ENCODE measurements at regions not wholly inside any gene's neighbourhood (a gene's known extent, or its start where the extent isn't known, plus 50 kb on each side); places are given as distances from the start of the nearest gene placed in this dataset.
"Not testable (repeated sequence)": the region's sequence is repeated elsewhere in the genome, so short reads cannot be mapped to it uniquely, and the experiment has no call there.

GRCh38 chr12:124070394-124071074 is 97.5 kb downstream of the ZNF664 start:
- DNase-seq (ENCODE audit: low read depth, low spot score): not testable (repeated sequence)

GRCh38 chr12:124071075-124071443 is 98.0 kb downstream of the ZNF664 start:
- no peak for DNase-seq (ENCODE audit: low read depth, low spot score)
- no peak overlapping the region for H3K27ac ChIP-seq

More at GRCh38 chr12:124070394-124071074, 97.5 kb downstream of the ZNF664 start:
- H3K27ac ChIP-seq: not testable (repeated sequence)

GRCh38 chr12:124073356-124074035 is 100.5 kb downstream of the ZNF664 start:
- DNase-seq (ENCODE audit: low read depth, low spot score): no peak
- H3K27ac ChIP-seq: no peak overlapping the region

- no peak for DNase-seq (ENCODE audit: low read depth, low spot score)
- no peak overlapping the region for H3K27ac ChIP-seq
Observed at GRCh38 chr12:124075841-124076240, 102.8 kb downstream of the ZNF664 start.

- no peak for DNase-seq (ENCODE audit: low read depth, low spot score)
- no peak overlapping the region for H3K27ac ChIP-seq
Observed at GRCh38 chr12:124077701-124078100, 104.7 kb downstream of the ZNF664 start.

- no peak for DNase-seq (ENCODE audit: low read depth, low spot score)
- H3K27ac ChIP-seq: no peak overlapping the region
Observed at GRCh38 chr12:124078800-124079199, 105.8 kb downstream of the ZNF664 start.

- no peak for DNase-seq (ENCODE audit: low read depth, low spot score)
- no peak overlapping the region for H3K27ac ChIP-seq
Observed at GRCh38 chr12:124080649-124081048, 107.6 kb downstream of the ZNF664 start.

- no peak for DNase-seq (ENCODE audit: low read depth, low spot score)
- H3K27ac ChIP-seq: no peak overlapping the region
Observed at GRCh38 chr12:124082012-124082411, 109.0 kb downstream of the ZNF664 start.

GRCh38 chr12:124082687-124083086 is 109.7 kb downstream of the ZNF664 start:
- no peak for DNase-seq (ENCODE audit: low read depth, low spot score)
- H3K27ac ChIP-seq: no peak overlapping the region

GRCh38 chr12:124083708-124084107 is 110.7 kb downstream of the ZNF664 start:
- DNase-seq (ENCODE audit: low read depth, low spot score): no peak
- no peak overlapping the region for H3K27ac ChIP-seq

- no peak overlapping the region for H3K27ac ChIP-seq
- DNase-seq (ENCODE audit: low read depth, low spot score): no peak
Observed at GRCh38 chr12:124085419-124086296, 112.6 kb downstream of the ZNF664 start.

- no peak for DNase-seq (ENCODE audit: low read depth, low spot score)
- H3K27ac ChIP-seq: no peak overlapping the region
Observed at GRCh38 chr12:124086299-124086898, 113.4 kb downstream of the ZNF664 start.

- DNase-seq (ENCODE audit: low read depth, low spot score): no peak
- H3K27ac ChIP-seq: no peak overlapping the region
Observed at GRCh38 chr12:124087266-124088051, 114.4 kb downstream of the ZNF664 start.

- H3K27ac ChIP-seq: no peak overlapping the region
Observed at GRCh38 chr12:124088217-124088907, 115.3 kb downstream of the ZNF664 start.

GRCh38 chr12:124089181-124089914 is 116.3 kb downstream of the ZNF664 start:
- DNase-seq (ENCODE audit: low read depth, low spot score); H3K27ac ChIP-seq: not testable (repeated sequence)

More at GRCh38 chr12:124088217-124088907, 115.3 kb downstream of the ZNF664 start:
- no peak for DNase-seq (ENCODE audit: low read depth, low spot score)

- no peak overlapping the region for H3K27ac ChIP-seq
- no peak for DNase-seq (ENCODE audit: low read depth, low spot score)
Observed at GRCh38 chr12:124091835-124092234, 118.8 kb downstream of the ZNF664 start.

GRCh38 chr12:124092532-124092931 is 119.5 kb downstream of the ZNF664 start:
- not testable (repeated sequence) for DNase-seq (ENCODE audit: low read depth, low spot score); H3K27ac ChIP-seq

GRCh38 chr12:124093297-124093696 is 120.3 kb downstream of the ZNF664 start:
- H3K27ac ChIP-seq: no peak overlapping the region
- DNase-seq (ENCODE audit: low read depth, low spot score): no peak
